ENCODE measurements at regions not wholly inside any gene's neighbourhood (a gene's known extent, or its start where the extent isn't known, plus 50 kb on each side); places are given as distances from the start of the nearest gene placed in this dataset.

DNA sequence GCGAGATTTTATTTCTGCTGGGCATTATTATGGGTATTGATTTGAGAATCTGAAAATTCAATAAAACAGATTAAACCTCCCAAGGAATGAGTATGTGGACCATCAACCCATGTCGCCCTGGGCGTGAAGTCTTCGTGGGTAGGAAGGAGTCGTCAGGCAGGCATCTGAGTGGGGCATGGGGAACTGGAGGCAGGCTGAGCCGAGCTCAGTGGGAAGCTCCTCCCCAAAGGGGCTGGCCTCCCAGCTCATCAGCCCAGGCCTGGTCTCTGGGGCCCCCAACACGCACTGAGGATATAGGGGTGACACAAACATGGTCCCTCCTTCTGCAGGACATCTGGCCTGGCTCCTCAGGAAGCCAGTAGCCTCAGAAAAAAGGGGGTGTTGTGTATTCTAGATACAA, 265.2 kb downstream of the TFCP2L1 start:
- ChIA-PET POLR2A (no interaction called here), CTCF (no interaction called here)
- H3K9ac ChIP-seq (replicated peaks; ENCODE audit: extremely low read depth, insufficient read depth, low read length): no peak overlapping the region
- intact Hi-C loops (cut with micrococcal nuclease): no loop called here
- H3K36me3 ChIP-seq (ENCODE audit: control insufficient read depth in 2 of 2, extremely low read depth in 1 of 2, insufficient read depth in 2 of 2, low read length in 2 of 2): no peaks in the 10 kb centered on the region
- H3K79me2 ChIP-seq (ENCODE audit: control insufficient read depth, insufficient read depth, low read length): no peaks in the 10 kb centered on the region
- no peaks in the 10 kb centered on the region for H3K4me1 ChIP-seq (ENCODE audit: control insufficient read depth, extremely low read depth, insufficient read depth, low read length)
- H2AFZ ChIP-seq (ENCODE audit: low read depth, low read length): no peak overlapping the region
- H3K4me3 ChIP-seq (replicated peaks in 1 of 3; ENCODE audit: insufficient read depth in 1 of 3, low read depth in 1 of 3, low read length in 3 of 3): no peak overlapping the region
- no peaks in the 10 kb centered on the region for H4K20me1 ChIP-seq (replicated peaks; ENCODE audit: control insufficient read depth, extremely low read depth, insufficient read depth, low read length)
- no TSS peak for BruUV-seq (replicated peaks)
- no peak overlapping the region for H3K27ac ChIP-seq (ENCODE audit: insufficient read depth, low read depth, low read length)
- TF ChIP-seq FOS (IDR thresholded peaks at IDR 0.05; ENCODE audit: borderline replicate concordance, insufficient read depth, low read length) (no peak), POLR2A (IDR thresholded peaks at IDR 0.05; ENCODE audit: low read depth, low read length) (no peak), POLR2AphosphoS5 (IDR thresholded peaks at IDR 0.05; ENCODE audit: insufficient read depth, low read depth, low read length) (no peak), GATA2 (IDR thresholded peaks at IDR 0.05; ENCODE audit: insufficient read depth, insufficient read length, low read depth, low read length) (no peak), CTCF (IDR thresholded peaks at IDR 0.05; ENCODE audit: extremely low read depth in 1 of 2, insufficient read depth in 1 of 2, low read depth in 1 of 2, low read length in 2 of 2) (no peak), EZH2 (IDR thresholded peaks at IDR 0.05; ENCODE audit: borderline replicate concordance, low read depth, low read length, severe bottlenecking) (no peak), MYC (IDR thresholded peaks at IDR 0.05; ENCODE audit: low read depth, low read length) (no peak), MAX (IDR thresholded peaks at IDR 0.05; ENCODE audit: insufficient read depth, insufficient read length) (no peak), JUN (IDR thresholded peaks at IDR 0.05; ENCODE audit: borderline replicate concordance, insufficient read depth, insufficient read length, low read depth) (no peak)
- H3K4me2 ChIP-seq (ENCODE audit: insufficient read depth, low read length): no peak overlapping the region
- dilution Hi-C loops (cut with MboI; ENCODE audit: extremely low pct_ligation_motif_present, low sequenced_read_pairs): no loop called here
- no peaks in the 10 kb centered on the region for H3K9me3 ChIP-seq (replicated peaks; ENCODE audit: control insufficient read depth, insufficient read depth, low read length)
- H3K27me3 ChIP-seq (ENCODE audit: control insufficient read depth in 2 of 2, insufficient read depth in 2 of 2, low read length in 2 of 2): peaks cover 0 to 5% of the 10 kb centered on the region in 2 experiments
- no peak for DNase-seq (ENCODE audit: low read depth, low spot score)
- FAIRE-seq: no peak
- H3K9me1 ChIP-seq (replicated peaks; ENCODE audit: control insufficient read depth, extremely low read depth, insufficient read depth, low read length): no peaks in the 10 kb centered on the region
